GM20431 (cell line): ENCODE measurements at regions not wholly inside any gene's neighbourhood (a gene's known extent, or its start where the extent isn't known, plus 50 kb on each side); places are given as distances from the start of the nearest gene placed in this dataset.
"Not testable (repeated sequence)": the region's sequence is repeated elsewhere in the genome, so short reads cannot be mapped to it uniquely, and the experiment has no call there.

Experiments used
- in situ Hi-C: fragments of 300-500 bp; cut with MseI, MboI; formaldehyde crosslinking; loops from one replicate; pipeline ENCODE4 v1.15.0; 2020; ENCODE audit warnings: low sequenced_read_pairs; ENCODE audit not compliant: unreplicated experiment

DNA sequence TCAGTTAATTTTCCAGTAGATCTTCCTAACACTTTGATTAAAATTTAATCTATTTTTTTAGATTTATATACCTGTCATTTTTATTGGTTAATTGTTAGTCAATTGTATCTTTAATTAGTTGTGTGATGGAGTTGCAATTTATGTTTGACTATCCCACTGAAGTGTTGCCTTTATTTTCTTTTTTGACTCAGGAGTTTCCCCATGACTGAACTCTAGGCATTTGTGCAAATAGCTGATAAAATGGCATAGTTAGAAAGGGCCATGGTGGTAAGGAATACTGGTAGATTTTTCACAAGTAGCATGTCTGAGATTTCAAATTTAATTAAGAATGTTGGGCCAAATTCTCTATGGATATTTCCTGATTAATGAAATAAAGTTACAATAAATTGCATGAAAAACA, 273.1 kb upstream of the DAB2 start:
- in situ Hi-C loops = loop anchor here (10.0 kb wide), 1 partner anchor 103 kb away; no protein-coding TSS in a partner anchor

DNA sequence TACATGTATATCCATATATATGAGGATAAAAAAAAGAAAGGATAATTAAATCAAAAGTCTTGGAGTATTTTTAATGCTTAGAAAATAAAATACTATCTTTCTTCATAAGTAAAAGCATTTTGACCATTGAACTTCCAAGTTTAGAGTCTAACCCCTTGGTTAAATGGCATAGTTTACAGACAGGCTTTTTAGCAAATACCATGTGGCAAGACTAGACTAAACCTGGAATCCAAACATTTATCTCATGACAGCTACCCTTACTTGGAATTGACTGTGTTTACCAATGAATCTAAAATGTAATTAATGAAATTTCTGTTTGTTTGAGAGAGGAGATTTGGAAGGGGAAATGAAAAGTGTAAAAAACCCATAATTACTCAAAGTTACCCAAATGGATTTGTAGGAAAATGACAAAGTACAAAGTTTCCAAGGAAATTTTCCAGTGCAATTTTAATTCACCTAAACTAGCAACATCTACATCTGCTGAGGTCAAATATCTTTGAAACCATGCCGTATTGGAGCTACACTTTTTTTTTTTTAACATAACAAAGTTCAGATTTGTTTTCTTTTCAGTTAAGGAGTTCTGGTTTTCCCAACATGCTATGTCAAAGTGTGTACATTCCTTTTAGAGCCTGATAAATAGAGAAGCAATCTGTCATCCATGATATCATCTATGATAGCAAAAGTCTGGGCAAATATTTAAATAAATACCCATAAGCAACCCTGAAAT, 272.1 kb upstream of the DAB2 start:
- in situ Hi-C loops = loop anchor here (10.0 kb wide), 1 partner anchor 102 kb away; no protein-coding TSS in a partner anchor

- in situ Hi-C loops = loop anchor here (10.0 kb wide), 1 partner anchor 97 kb away; no protein-coding TSS in a partner anchor
These were observed 267.2 kb upstream of the DAB2 start for GRCh38 chr5:39691993-39692392.

DNA sequence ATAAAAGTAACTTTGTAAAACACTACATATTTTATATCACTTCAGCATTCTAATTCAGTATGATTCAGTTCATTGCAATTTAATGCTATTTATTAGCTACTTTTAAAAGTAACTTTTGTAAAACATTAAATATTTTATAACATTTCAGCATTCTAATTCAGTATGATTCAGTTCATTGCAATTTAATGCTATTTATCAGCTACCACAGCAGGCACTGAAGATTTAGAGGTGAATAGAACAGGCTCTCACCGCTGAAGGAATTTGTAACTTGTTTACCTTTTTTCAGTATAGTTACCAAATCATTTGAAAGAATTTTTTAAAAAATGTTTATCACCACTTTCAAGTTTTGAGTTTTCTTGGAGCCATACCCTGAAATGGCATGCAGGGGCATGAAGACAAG, 266.4 kb upstream of the DAB2 start:
- in situ Hi-C loops = loop anchor here (10.0 kb wide), 1 partner anchor 96 kb away; no protein-coding TSS in a partner anchor

GRCh38 chr5:39689919-39690318, 265.1 kb upstream of the DAB2 start:
- in situ Hi-C loops = loop anchor here (10.0 kb wide), 1 partner anchor 95 kb away; no protein-coding TSS in a partner anchor

- in situ Hi-C loops = not testable (repeated sequence)
These were observed 263.1 kb upstream of the DAB2 start for GRCh38 chr5:39687924-39688323.

DNA sequence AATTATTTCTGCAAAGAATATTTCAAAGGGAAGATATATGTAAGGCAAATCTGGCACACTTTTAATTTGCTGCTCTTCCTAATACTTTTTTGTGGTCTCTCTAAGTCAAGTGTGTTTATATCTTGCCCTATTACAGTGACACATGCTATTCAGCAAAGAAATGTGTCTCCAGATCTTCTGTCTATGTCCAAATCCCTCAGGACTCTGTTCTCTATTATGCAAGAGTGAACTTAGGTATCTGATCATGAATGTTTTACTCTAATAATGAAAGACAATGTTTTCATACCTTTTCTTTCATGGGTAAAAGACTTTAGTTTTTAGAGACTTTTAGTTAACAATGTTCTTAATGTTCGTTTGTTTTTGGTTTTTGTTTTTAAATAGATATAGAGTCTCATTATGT, 255.4 kb upstream of the DAB2 start:
- in situ Hi-C loops = no loop called here

DNA sequence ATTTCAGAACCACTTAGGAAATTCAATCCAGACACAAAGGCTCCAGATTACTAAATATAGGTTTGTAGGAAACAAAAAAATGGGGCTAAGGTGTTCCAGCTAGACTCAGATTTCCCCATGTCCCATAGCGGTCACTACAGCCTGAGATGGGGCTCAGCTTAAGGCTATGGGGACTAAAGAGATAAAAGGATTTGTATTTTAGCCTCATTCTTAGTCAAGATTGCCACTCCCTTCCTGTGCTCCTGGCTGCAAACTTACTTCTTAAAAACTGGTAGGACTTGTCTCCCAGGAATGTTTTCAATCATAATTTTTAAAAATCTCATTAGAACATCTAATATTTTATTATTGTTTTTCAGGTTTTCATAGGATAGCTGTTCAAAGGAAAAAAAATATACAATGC, 253.8 kb upstream of the DAB2 start:
- in situ Hi-C loops = no loop called here

- in situ Hi-C loops = no loop called here
These were observed 250.9 kb upstream of the DAB2 start for GRCh38 chr5:39675676-39676075.

DNA sequence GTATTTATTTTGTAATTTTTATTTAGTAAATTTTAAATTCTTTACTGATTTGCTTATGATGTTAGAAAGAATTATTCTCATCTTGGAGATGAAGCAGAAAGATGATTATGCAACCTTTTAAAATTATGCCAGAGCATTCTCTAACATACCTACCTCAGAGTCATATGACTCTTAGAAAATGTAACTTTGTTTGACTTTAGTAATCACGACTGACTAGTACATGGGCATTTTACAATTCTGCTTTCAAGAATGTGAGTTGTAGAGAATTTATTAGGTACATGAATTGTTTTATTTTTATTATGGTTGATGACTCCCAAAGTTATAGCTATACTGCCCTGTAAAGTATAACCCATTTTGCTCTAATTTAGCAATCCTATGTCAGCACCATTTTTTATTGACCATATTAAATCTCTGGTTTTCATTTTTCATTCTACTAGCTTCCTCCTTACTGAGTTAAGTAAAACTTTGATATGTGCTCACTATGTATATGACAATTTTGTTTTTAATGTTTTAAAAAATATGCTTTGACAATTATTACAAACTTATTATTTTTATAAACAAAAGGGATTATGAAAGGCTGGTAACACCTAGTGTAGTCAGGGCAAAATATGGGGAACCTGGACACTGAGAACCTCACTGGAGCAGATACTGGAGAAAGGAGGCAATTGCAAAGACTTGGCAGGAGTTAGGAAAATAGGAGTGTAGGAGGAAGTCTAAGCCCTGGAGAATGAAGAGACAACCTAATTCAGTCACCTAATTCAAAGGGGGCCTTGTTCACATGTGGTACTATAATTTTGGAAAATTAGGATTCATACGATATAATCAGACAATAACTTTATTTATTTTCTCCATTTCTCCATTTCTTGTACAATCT, 249.7 kb upstream of the DAB2 start:
- in situ Hi-C loops = no loop called here

GRCh38 chr5:39671561-39671961, 246.8 kb upstream of the DAB2 start:
- in situ Hi-C loops = no loop called here

DNA sequence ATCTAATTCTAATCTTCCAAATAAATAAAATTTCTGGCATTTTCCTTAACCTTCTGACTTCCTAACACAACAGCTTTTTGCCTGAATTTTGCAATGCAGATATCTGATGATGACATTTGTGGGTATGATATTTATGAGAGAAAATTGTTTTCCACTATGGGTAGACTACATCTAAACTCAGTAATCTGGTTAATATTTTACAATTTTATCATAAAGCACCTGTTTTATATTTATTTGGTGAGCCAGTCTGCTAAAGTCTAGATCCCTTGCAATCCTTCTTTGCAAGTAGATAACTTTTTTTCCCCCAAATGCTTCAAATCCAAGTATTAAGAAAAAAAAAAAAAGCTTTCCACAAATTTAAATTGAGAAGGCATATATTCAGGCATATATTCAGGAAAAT, 246.2 kb upstream of the DAB2 start:
- in situ Hi-C loops = no loop called here

DNA sequence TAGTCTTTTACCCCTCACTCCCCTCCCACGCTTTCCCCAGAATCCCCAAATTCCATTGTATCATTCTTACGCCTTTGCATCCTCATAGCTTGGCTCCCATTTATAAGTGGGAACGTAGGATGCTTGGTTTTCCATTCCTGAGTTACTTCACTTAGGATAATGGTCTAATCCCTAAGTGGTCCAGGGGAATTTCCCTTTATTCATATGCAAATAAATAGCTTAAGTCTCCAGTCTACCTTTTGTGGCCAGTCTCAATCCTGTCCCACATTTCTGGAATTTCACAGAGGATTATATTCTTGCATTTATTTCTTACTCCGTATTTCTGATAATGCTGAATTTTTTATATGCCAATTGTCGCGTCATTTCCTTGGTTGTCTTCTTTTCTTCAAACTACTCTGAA, 245.6 kb upstream of the DAB2 start:
- in situ Hi-C loops = no loop called here

DNA sequence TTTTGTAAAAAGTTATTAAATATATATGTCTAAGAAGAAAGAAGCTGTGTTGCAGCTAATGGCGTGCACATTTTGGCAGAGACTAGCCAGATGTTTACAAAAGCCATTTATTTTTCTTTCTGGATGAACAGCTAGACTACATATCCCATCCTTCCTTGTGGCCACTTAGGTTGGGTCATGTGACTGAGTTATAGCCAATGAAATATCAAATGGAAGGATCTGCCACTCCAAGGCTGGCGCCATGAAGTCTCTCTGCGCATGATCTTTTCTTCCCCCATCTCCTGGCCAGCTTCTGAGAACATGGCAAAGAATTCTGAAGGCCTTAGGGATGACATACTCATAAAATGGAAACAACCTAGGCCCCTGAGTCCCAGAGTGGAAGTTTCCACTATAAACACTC, 244.2 kb upstream of the DAB2 start:
- in situ Hi-C loops = no loop called here

- in situ Hi-C loops = no loop called here
These were observed 240.5 kb upstream of the DAB2 start for GRCh38 chr5:39665328-39665727.

- in situ Hi-C loops = no loop called here
These were observed 238.2 kb upstream of the DAB2 start for GRCh38 chr5:39662945-39663344.

- in situ Hi-C loops = no loop called here
These were observed 236.4 kb upstream of the DAB2 start for GRCh38 chr5:39661026-39661779.

GRCh38 chr5:39660020-39660419, 235.2 kb upstream of the DAB2 start:
- in situ Hi-C loops = no loop called here

- in situ Hi-C loops = no loop called here
These were observed 234.1 kb upstream of the DAB2 start for GRCh38 chr5:39658866-39659265.

DNA sequence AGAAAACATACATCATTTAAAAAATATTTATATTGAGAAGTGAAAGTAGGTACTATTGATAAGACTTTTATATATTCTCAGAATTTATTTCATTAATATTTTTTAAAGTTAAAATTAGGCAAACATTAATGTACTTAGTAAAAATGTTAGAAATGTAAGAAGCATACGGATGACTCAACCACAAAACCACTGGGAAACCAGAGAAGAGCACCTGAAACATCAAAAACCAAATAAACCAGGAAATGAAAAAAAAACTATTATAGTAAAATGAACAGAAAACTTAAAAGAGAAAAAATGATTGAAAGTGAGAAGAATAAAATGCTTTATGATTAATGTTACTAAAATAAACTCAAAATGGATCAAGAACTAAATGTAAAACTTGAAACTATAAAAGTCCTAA, 233.2 kb upstream of the DAB2 start:
- in situ Hi-C loops = no loop called here
